Thoracic aorta (tissue), 2 donors: ENCODE measurements at regions not wholly inside any gene's neighbourhood (a gene's known extent, or its start where the extent isn't known, plus 50 kb on each side); places are given as distances from the start of the nearest gene placed in this dataset.
A peak's percentile ranks its signal among the peaks of the same experiment; 100 is the strongest.

Source experiments
- ATAC-seq: fragments of 150-250 bp; one replicate; pipeline ENCODE4 v1.8.0; 2017; ENCODE audit warnings: low read depth; ENCODE audit not compliant: insufficient number of reproducible peaks, low FRiP score
- DNase-seq: peaks from one replicate; pipeline ENCODE4 v3.0.0-alpha.2; 2020; ENCODE audit warnings: low spot score
- H3K27ac ChIP-seq, 2 donors: fragments of 200-600 bp; sonication (generic); 1 replicate in 1 of 2; 2 replicates in 1 of 2; pipeline ENCODE4 v1.5.1; 2016; ENCODE audit warnings: mild to moderate bottlenecking in 2 of 2, moderate library complexity in 2 of 2
- H3K27me3 ChIP-seq: fragments of 200-600 bp; sonication (generic); replicated peaks from 2 replicates; pipeline ENCODE4 v1.6.0; 2016; ENCODE audit warnings: mild to moderate bottlenecking; ENCODE audit not compliant: insufficient read depth
- H3K36me3 ChIP-seq: fragments of 200-600 bp; sonication (generic); one replicate; pipeline ENCODE4 v1.5.1; 2016
- H3K4me1 ChIP-seq, 2 donors: fragments of 200-600 bp; sonication (generic); 1 replicate in 1 of 2; 2 replicates in 1 of 2; pipeline versions ENCODE4 v1.5.1 to v1.6.0; 2016; ENCODE audit warnings: low read depth in 2 of 2, mild to moderate bottlenecking in 1 of 2; ENCODE audit not compliant: control insufficient read depth in 1 of 2
- H3K4me3 ChIP-seq: fragments of 200-600 bp; sonication (generic); 2 replicates; pipeline ENCODE4 v1.5.1; 2016; ENCODE audit warnings: mild to moderate bottlenecking
- H3K9me3 ChIP-seq: fragments of 200-600 bp; sonication (generic); 2 replicates; pipeline ENCODE4 v1.5.1; 2016
- TF ChIP-seq, protein P1 (sequence below): fragments of 200-600 bp; sonication (generic); IDR thresholded peaks from one replicate; pipeline ENCODE4 v1.5.1; 2019; ENCODE audit warnings: antibody characterized with exemption

GRCh38 chr13:77480066-77480465 lies 55.4 kb upstream of the SCEL start:
- TF ChIP-seq, protein P1, sequence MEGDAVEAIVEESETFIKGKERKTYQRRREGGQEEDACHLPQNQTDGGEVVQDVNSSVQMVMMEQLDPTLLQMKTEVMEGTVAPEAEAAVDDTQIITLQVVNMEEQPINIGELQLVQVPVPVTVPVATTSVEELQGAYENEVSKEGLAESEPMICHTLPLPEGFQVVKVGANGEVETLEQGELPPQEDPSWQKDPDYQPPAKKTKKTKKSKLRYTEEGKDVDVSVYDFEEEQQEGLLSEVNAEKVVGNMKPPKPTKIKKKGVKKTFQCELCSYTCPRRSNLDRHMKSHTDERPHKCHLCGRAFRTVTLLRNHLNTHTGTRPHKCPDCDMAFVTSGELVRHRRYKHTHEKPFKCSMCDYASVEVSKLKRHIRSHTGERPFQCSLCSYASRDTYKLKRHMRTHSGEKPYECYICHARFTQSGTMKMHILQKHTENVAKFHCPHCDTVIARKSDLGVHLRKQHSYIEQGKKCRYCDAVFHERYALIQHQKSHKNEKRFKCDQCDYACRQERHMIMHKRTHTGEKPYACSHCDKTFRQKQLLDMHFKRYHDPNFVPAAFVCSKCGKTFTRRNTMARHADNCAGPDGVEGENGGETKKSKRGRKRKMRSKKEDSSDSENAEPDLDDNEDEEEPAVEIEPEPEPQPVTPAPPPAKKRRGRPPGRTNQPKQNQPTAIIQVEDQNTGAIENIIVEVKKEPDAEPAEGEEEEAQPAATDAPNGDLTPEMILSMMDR = no peak
- peaks cover 0 to 5% of the 10 kb centered on the region in 2 donors for H3K4me1 ChIP-seq
- H3K9me3 ChIP-seq = no peaks in the 10 kb centered on the region
- no peak overlapping the region for H3K4me3 ChIP-seq
- no peaks in the 10 kb centered on the region for H3K36me3 ChIP-seq
- no peak for DNase-seq
- H3K27me3 ChIP-seq = no peaks in the 10 kb centered on the region
- no peak for ATAC-seq
- H3K27ac ChIP-seq = no peak overlapping the region

GRCh38 chr13:77479326-77479725 lies 56.2 kb upstream of the SCEL start:
- Histone ChIP-seq H3K4me1 (peaks cover 0 to 5% of the 10 kb centered on the region in 2 donors), H3K27ac (no peak overlapping the region), H3K9me3 (no peaks in the 10 kb centered on the region), H3K36me3 (no peaks in the 10 kb centered on the region), H3K4me3 (no peak overlapping the region), H3K27me3 (no peaks in the 10 kb centered on the region)
- DNase-seq (no peak), ATAC-seq (no peak)
- TF ChIP-seq, protein P1 = no peak

- DNase-seq = no peak
- no peaks in the 10 kb centered on the region for H3K27me3 ChIP-seq
- H3K4me3 ChIP-seq = peak overlapping the region; percentile 77
- H3K36me3 ChIP-seq = no peaks in the 10 kb centered on the region
- ATAC-seq = no peak
- no peak overlapping the region for H3K27ac ChIP-seq
- peaks cover 0 to 5% of the 10 kb centered on the region in 2 donors for H3K4me1 ChIP-seq
- TF ChIP-seq, protein P1 = no peak
- H3K9me3 ChIP-seq = no peaks in the 10 kb centered on the region
Observed at GRCh38 chr13:77477299-77477848, 58.1 kb upstream of the SCEL start.

DNA sequence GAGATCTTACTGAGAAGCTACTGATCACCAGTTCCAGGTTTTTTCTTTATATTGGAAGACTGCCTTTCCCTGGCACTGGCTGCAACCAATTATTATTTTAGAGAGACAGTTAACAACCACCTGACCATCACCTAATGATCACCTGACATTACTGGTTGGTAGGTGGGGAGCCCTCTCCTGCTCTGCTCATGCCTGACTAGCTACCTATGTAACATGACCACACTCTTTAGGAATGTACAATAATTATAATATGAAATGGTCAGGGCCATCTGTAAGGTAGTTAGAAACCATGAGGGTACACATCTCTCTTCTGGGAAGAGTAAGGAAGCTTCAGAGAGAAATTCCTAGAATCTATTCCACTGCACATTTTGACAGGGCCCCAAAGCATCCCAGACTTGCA lies 59.0 kb upstream of the SCEL start:
- no peaks in the 10 kb centered on the region for H3K9me3 ChIP-seq
- no peaks in the 10 kb centered on the region for H3K27me3 ChIP-seq
- H3K27ac ChIP-seq = no peak overlapping the region
- H3K36me3 ChIP-seq = no peaks in the 10 kb centered on the region
- ATAC-seq = no peak
- TF ChIP-seq, protein P1 = no peak
- H3K4me1 ChIP-seq = peaks cover 0 to 5% of the 10 kb centered on the region in 2 donors
- H3K4me3 ChIP-seq = no peak overlapping the region
- no peak for DNase-seq

GRCh38 chr13:77475345-77476084 lies 60.0 kb upstream of the SCEL start:
- ATAC-seq (no peak), DNase-seq (no peak)
- H3K27me3 ChIP-seq = no peaks in the 10 kb centered on the region
- TF ChIP-seq, protein P1 = no peak
- no peaks in the 10 kb centered on the region for H3K9me3 ChIP-seq
- no peaks in the 10 kb centered on the region for H3K36me3 ChIP-seq
- H3K4me1 ChIP-seq = peaks cover 0 to 5% of the 10 kb centered on the region in 2 donors
- H3K4me3 ChIP-seq = no peak overlapping the region
- H3K27ac ChIP-seq = no peak overlapping the region
